IMR-90 (cell line): ENCODE measurements at regions not wholly inside any gene's neighbourhood (a gene's known extent, or its start where the extent isn't known, plus 50 kb on each side); places are given as distances from the start of the nearest gene placed in this dataset.

ENCODE experiments used
- ATAC-seq: fragments of 200-7000 bp; cut with Tn5 transposase; 2 replicates; pipeline ENCODE4 v1.9.1; 2020; ENCODE audit warnings: low read depth, mild to moderate bottlenecking, moderate library complexity
- BruUV-seq: library from RNA; stranded (reverse); fragments of 400-500 nt; replicated peaks from 2 replicates; lab custom pipeline; 2021; lab: Mats Ljungman, UMichigan
- CTCF ChIA-PET: fragments of 300-600 bp; formaldehyde crosslinking; extraction: SDS; loops from one replicate; lab custom pipeline; 2021; ENCODE audit warnings: antibody characterized with exemption; lab: Yijun Ruan, JAX
- POLR2A ChIA-PET: fragments of 300-600 bp; sonication (Branson Sonifier 250); formaldehyde crosslinking; loops from one replicate; lab custom pipeline; 2022; ENCODE audit warnings: antibody characterized with exemption; ENCODE audit not compliant: unreplicated experiment; lab: Charles Lee
- DNase-seq: peaks from one replicate; pipeline ENCODE4 v3.0.0; 2013
- H2AFZ ChIP-seq: replicated peaks from 2 replicates; pipeline ENCODE3; 2013; ENCODE audit warnings: low read length, mild to moderate bottlenecking; ENCODE audit not compliant: poor library complexity
- H2AK5ac ChIP-seq: 2 replicates; pipeline ENCODE4 v1.6.1; 2013; ENCODE audit warnings: low read depth, low read length, inconsistent platforms
- H2AK9ac ChIP-seq: replicated peaks from 2 replicates; pipeline ENCODE3; 2013; ENCODE audit warnings: mild to moderate bottlenecking, low read depth, low read length, moderate library complexity; ENCODE audit not compliant: poor library complexity
- H2BK120ac ChIP-seq: 2 replicates; pipeline ENCODE4 v1.6.1; 2013; ENCODE audit warnings: low read depth, low read length, inconsistent platforms
- H2BK15ac ChIP-seq: 3 replicates; pipeline ENCODE4 v1.6.1; 2013; ENCODE audit warnings: low read depth, low read length, inconsistent platforms
- H2BK20ac ChIP-seq: 2 replicates; pipeline ENCODE4 v1.6.1; 2013; ENCODE audit warnings: low read depth, mild to moderate bottlenecking, inconsistent platforms, low read length, moderate library complexity
- H2BK5ac ChIP-seq: 2 replicates; pipeline ENCODE4 v1.6.1; 2013; ENCODE audit warnings: mild to moderate bottlenecking, low read depth, low read length, inconsistent platforms; ENCODE audit not compliant: poor library complexity, severe bottlenecking
- H3K14ac ChIP-seq: replicated peaks from 2 replicates; pipeline ENCODE4 v1.6.1; 2013; ENCODE audit warnings: low read depth, low read length, inconsistent platforms
- H3K18ac ChIP-seq: 2 replicates; pipeline ENCODE4 v1.6.1; 2013; ENCODE audit warnings: low read depth, low read length, control low read depth
- H3K23ac ChIP-seq: 2 replicates; pipeline ENCODE4 v1.6.1; 2013; ENCODE audit warnings: low read depth, low read length, inconsistent platforms
- H3K27ac ChIP-seq: 2 replicates; pipeline ENCODE4 v1.5.1; 2013; ENCODE audit warnings: mild to moderate bottlenecking, control low read depth, low read length; ENCODE audit not compliant: insufficient read depth
- H3K27me3 ChIP-seq: 2 replicates; pipeline ENCODE4 v1.6.1; 2013; ENCODE audit warnings: low read length; ENCODE audit not compliant: control insufficient read depth, insufficient read depth
- H3K36me3 ChIP-seq: 2 replicates; pipeline ENCODE4 v1.6.1; 2013; ENCODE audit warnings: low read length, mixed read lengths; ENCODE audit not compliant: control insufficient read depth, insufficient read depth
- H3K4ac ChIP-seq: 2 replicates; pipeline ENCODE4 v1.6.1; 2013; ENCODE audit warnings: low read depth, low read length, inconsistent platforms
- H3K4me1 ChIP-seq: 2 replicates; pipeline ENCODE4 v1.6.1; 2013; ENCODE audit warnings: low read length, mixed read lengths; ENCODE audit not compliant: control insufficient read depth, insufficient read depth
- H3K4me2 ChIP-seq: 2 replicates; pipeline ENCODE4 v1.6.1; 2013; ENCODE audit warnings: low read depth, mild to moderate bottlenecking, control low read depth, low read length, moderate library complexity
- H3K4me3 ChIP-seq: 2 replicates; pipeline ENCODE4 v1.5.1; 2013; ENCODE audit warnings: low read depth, mild to moderate bottlenecking, control low read depth, low read length, moderate library complexity; ENCODE audit not compliant: insufficient read depth
- H3K56ac ChIP-seq: 2 replicates; pipeline ENCODE4 v1.6.1; 2013; ENCODE audit warnings: low read length, inconsistent platforms; ENCODE audit not compliant: insufficient read depth; ENCODE audit errors: extremely low read depth
- H3K79me1 ChIP-seq, 2 experiments: 2 replicates each; pipeline ENCODE4 v1.6.1; 2013; ENCODE audit warnings: low read length in 2 of 2, inconsistent platforms in 1 of 2, low read depth in 1 of 2
- H3K9ac ChIP-seq: 2 replicates; pipeline ENCODE4 v1.6.1; 2013; ENCODE audit warnings: low read depth, low read length, control low read depth
- H3K9me1 ChIP-seq: 2 replicates; pipeline ENCODE4 v1.6.1; 2013; ENCODE audit warnings: low read length, inconsistent platforms; ENCODE audit not compliant: insufficient read depth
- H3K9me3 ChIP-seq: 2 replicates; pipeline ENCODE4 v1.6.1; 2013; ENCODE audit warnings: low read length; ENCODE audit not compliant: control insufficient read depth, insufficient read depth
- H4K20me1 ChIP-seq: 2 replicates; pipeline ENCODE4 v1.6.1; 2013; ENCODE audit warnings: low read length, inconsistent platforms; ENCODE audit not compliant: insufficient read depth
- H4K5ac ChIP-seq: 2 replicates; pipeline ENCODE4 v1.6.1; 2013; ENCODE audit warnings: mild to moderate bottlenecking, low read depth, low read length, control low read depth
- H4K8ac ChIP-seq, 2 experiments: 2 replicates each; pipeline ENCODE4 v1.6.1; 2013; ENCODE audit warnings: low read depth in 2 of 2, low read length in 2 of 2, control low read depth in 1 of 2, inconsistent platforms in 1 of 2
- H4K91ac ChIP-seq: 2 replicates; pipeline ENCODE4 v1.6.1; 2013; ENCODE audit warnings: low read depth, low read length, inconsistent platforms; ENCODE audit not compliant: insufficient read depth
- CHD1 ChIP-seq: IDR thresholded peaks from 2 replicates; pipeline ENCODE4 v1.6.1; 2012; ENCODE audit warnings: low read depth, low read length, improper control_type of control experiment
- WGBS, 2 experiments: methylation state at CpG; one replicate each; pipeline versions ENCODE4 v1.1.5 to v1.1.7; 2013; ENCODE audit warnings: missing lambda C conversion rate in 2 of 2; ENCODE audit not compliant: insufficient read length in 1 of 2; ENCODE audit errors: extremely low coverage in 2 of 2; 5-methylcytosine and 5-hydroxymethylcytosine counted together
- dilution Hi-C: fragments of 300-500 bp; cut with HindIII; formaldehyde crosslinking; loops from one replicate; pipeline ENCODE4 v1.14.3; 2018; ENCODE audit warnings: low sequenced_read_pairs; ENCODE audit not compliant: unreplicated experiment
- in situ Hi-C: fragments of 300-500 bp; cut with MboI; formaldehyde crosslinking; loops from 3 replicates; pipeline ENCODE4 v1.14.3; 2019; ENCODE audit warnings: low sequenced_read_pairs, inconsistent platforms, mixed read lengths
- intact Hi-C: fragments of 100-400 bp; cut with micrococcal nuclease; formaldehyde crosslinking; loops from 2 replicates; pipeline ENCODE4 v1.10.0; 2022

DNA sequence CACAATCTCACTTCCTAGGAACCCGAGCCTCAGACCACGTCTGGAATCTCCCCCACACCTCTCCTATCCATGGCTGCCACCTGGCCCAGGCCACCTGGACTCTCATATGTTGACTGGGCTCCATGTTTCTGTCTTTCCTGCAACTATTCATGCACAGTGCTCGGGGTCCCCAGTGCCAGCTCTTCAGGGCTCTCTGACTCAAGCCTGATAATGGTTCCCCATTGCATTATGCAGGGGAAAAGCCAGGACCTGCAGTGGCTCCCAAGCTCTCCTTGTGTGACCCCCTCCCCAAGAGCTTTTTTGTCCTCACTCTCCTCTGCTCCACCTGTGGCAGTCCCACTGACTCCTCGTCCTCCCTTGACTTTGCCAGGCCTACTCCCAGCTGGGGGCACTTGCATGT, 417.6 kb downstream of the NPHP4 start:
- Histone ChIP-seq H3K14ac (no peak overlapping the region), H2BK15ac (no peak overlapping the region), H2AK9ac (no peak overlapping the region), H4K20me1 (no peaks in the 10 kb centered on the region), H3K23ac (no peak overlapping the region), H2AK5ac (no peak overlapping the region), H3K9ac (no peak overlapping the region), H3K9me1 (no peaks in the 10 kb centered on the region), H3K27me3 (no peaks in the 10 kb centered on the region), H3K79me1 (no peaks in the 10 kb centered on the region), H3K9me3 (peaks cover 39% of the 10 kb centered on the region), H3K56ac (no peak overlapping the region), H2BK20ac (no peak overlapping the region), H3K36me3 (no peaks in the 10 kb centered on the region), H3K27ac (no peak overlapping the region), H4K91ac (no peak overlapping the region), H2BK5ac (no peak overlapping the region), H3K4me3 (no peak overlapping the region), H3K18ac (no peak overlapping the region), H2AFZ (no peak overlapping the region), H4K8ac (no peak overlapping the region), H2BK120ac (no peak overlapping the region), H3K4ac (no peak overlapping the region), H3K4me1 (no peaks in the 10 kb centered on the region), H3K4me2 (no peak overlapping the region), H4K5ac (no peak overlapping the region)
- TF ChIP-seq CHD1: no peak
- ChIA-PET POLR2A (no interaction called here), CTCF (no interaction called here)
- dilution Hi-C loops (no loop called here), in situ Hi-C loops (no loop called here), intact Hi-C loops (no loop called here)
- ATAC-seq: no peak
- BruUV-seq: no TSS peak
- no peak for DNase-seq
- WGBS, 2 experiments: 28% methylated on average over 3 of the region's 4 CpGs; no CpG with 5 or more reads in 1 of the 2 experiments
